IMR-90 (cell line): ENCODE measurements at regions not wholly inside any gene's neighbourhood (a gene's known extent, or its start where the extent isn't known, plus 50 kb on each side); places are given as distances from the start of the nearest gene placed in this dataset.
A peak's percentile ranks its signal among the peaks of the same experiment; 100 is the strongest.

ENCODE experiments used
- ATAC-seq: fragments of 200-7000 bp; cut with Tn5 transposase; 2 replicates; pipeline ENCODE4 v1.9.1; 2020; ENCODE audit warnings: low read depth, mild to moderate bottlenecking, moderate library complexity
- BruUV-seq: library from RNA; stranded (reverse); fragments of 400-500 nt; replicated peaks from 2 replicates; lab custom pipeline; 2021; lab: Mats Ljungman, UMichigan
- CTCF ChIA-PET: fragments of 300-600 bp; formaldehyde crosslinking; extraction: SDS; loops from one replicate; lab custom pipeline; 2021; ENCODE audit warnings: antibody characterized with exemption; lab: Yijun Ruan, JAX
- POLR2A ChIA-PET: fragments of 300-600 bp; sonication (Branson Sonifier 250); formaldehyde crosslinking; loops from one replicate; lab custom pipeline; 2022; ENCODE audit warnings: antibody characterized with exemption; ENCODE audit not compliant: unreplicated experiment; lab: Charles Lee
- DNase-seq: peaks from one replicate; pipeline ENCODE4 v3.0.0; 2013
- H2AFZ ChIP-seq: replicated peaks from 2 replicates; pipeline ENCODE3; 2013; ENCODE audit warnings: low read length, mild to moderate bottlenecking; ENCODE audit not compliant: poor library complexity
- H2AK5ac ChIP-seq: 2 replicates; pipeline ENCODE4 v1.6.1; 2013; ENCODE audit warnings: low read depth, low read length, inconsistent platforms
- H2AK9ac ChIP-seq: replicated peaks from 2 replicates; pipeline ENCODE3; 2013; ENCODE audit warnings: mild to moderate bottlenecking, low read depth, low read length, moderate library complexity; ENCODE audit not compliant: poor library complexity
- H2BK120ac ChIP-seq: 2 replicates; pipeline ENCODE4 v1.6.1; 2013; ENCODE audit warnings: low read depth, low read length, inconsistent platforms
- H2BK15ac ChIP-seq: 3 replicates; pipeline ENCODE4 v1.6.1; 2013; ENCODE audit warnings: low read depth, low read length, inconsistent platforms
- H2BK20ac ChIP-seq: 2 replicates; pipeline ENCODE4 v1.6.1; 2013; ENCODE audit warnings: low read depth, mild to moderate bottlenecking, inconsistent platforms, low read length, moderate library complexity
- H2BK5ac ChIP-seq: 2 replicates; pipeline ENCODE4 v1.6.1; 2013; ENCODE audit warnings: mild to moderate bottlenecking, low read depth, low read length, inconsistent platforms; ENCODE audit not compliant: poor library complexity, severe bottlenecking
- H3K14ac ChIP-seq: replicated peaks from 2 replicates; pipeline ENCODE4 v1.6.1; 2013; ENCODE audit warnings: low read depth, low read length, inconsistent platforms
- H3K18ac ChIP-seq: 2 replicates; pipeline ENCODE4 v1.6.1; 2013; ENCODE audit warnings: low read depth, low read length, control low read depth
- H3K23ac ChIP-seq: 2 replicates; pipeline ENCODE4 v1.6.1; 2013; ENCODE audit warnings: low read depth, low read length, inconsistent platforms
- H3K27ac ChIP-seq: 2 replicates; pipeline ENCODE4 v1.5.1; 2013; ENCODE audit warnings: mild to moderate bottlenecking, control low read depth, low read length; ENCODE audit not compliant: insufficient read depth
- H3K27me3 ChIP-seq: 2 replicates; pipeline ENCODE4 v1.6.1; 2013; ENCODE audit warnings: low read length; ENCODE audit not compliant: control insufficient read depth, insufficient read depth
- H3K36me3 ChIP-seq: 2 replicates; pipeline ENCODE4 v1.6.1; 2013; ENCODE audit warnings: low read length, mixed read lengths; ENCODE audit not compliant: control insufficient read depth, insufficient read depth
- H3K4ac ChIP-seq: 2 replicates; pipeline ENCODE4 v1.6.1; 2013; ENCODE audit warnings: low read depth, low read length, inconsistent platforms
- H3K4me1 ChIP-seq: 2 replicates; pipeline ENCODE4 v1.6.1; 2013; ENCODE audit warnings: low read length, mixed read lengths; ENCODE audit not compliant: control insufficient read depth, insufficient read depth
- H3K4me2 ChIP-seq: 2 replicates; pipeline ENCODE4 v1.6.1; 2013; ENCODE audit warnings: low read depth, mild to moderate bottlenecking, control low read depth, low read length, moderate library complexity
- H3K4me3 ChIP-seq: 2 replicates; pipeline ENCODE4 v1.5.1; 2013; ENCODE audit warnings: low read depth, mild to moderate bottlenecking, control low read depth, low read length, moderate library complexity; ENCODE audit not compliant: insufficient read depth
- H3K56ac ChIP-seq: 2 replicates; pipeline ENCODE4 v1.6.1; 2013; ENCODE audit warnings: low read length, inconsistent platforms; ENCODE audit not compliant: insufficient read depth; ENCODE audit errors: extremely low read depth
- H3K79me1 ChIP-seq, 2 experiments: 2 replicates each; pipeline ENCODE4 v1.6.1; 2013; ENCODE audit warnings: low read length in 2 of 2, inconsistent platforms in 1 of 2, low read depth in 1 of 2
- H3K9ac ChIP-seq: 2 replicates; pipeline ENCODE4 v1.6.1; 2013; ENCODE audit warnings: low read depth, low read length, control low read depth
- H3K9me1 ChIP-seq: 2 replicates; pipeline ENCODE4 v1.6.1; 2013; ENCODE audit warnings: low read length, inconsistent platforms; ENCODE audit not compliant: insufficient read depth
- H3K9me3 ChIP-seq: 2 replicates; pipeline ENCODE4 v1.6.1; 2013; ENCODE audit warnings: low read length; ENCODE audit not compliant: control insufficient read depth, insufficient read depth
- H4K20me1 ChIP-seq: 2 replicates; pipeline ENCODE4 v1.6.1; 2013; ENCODE audit warnings: low read length, inconsistent platforms; ENCODE audit not compliant: insufficient read depth
- H4K5ac ChIP-seq: 2 replicates; pipeline ENCODE4 v1.6.1; 2013; ENCODE audit warnings: mild to moderate bottlenecking, low read depth, low read length, control low read depth
- H4K8ac ChIP-seq, 2 experiments: 2 replicates each; pipeline ENCODE4 v1.6.1; 2013; ENCODE audit warnings: low read depth in 2 of 2, low read length in 2 of 2, control low read depth in 1 of 2, inconsistent platforms in 1 of 2
- H4K91ac ChIP-seq: 2 replicates; pipeline ENCODE4 v1.6.1; 2013; ENCODE audit warnings: low read depth, low read length, inconsistent platforms; ENCODE audit not compliant: insufficient read depth
- BHLHE40 ChIP-seq: fragments of 150-350 bp; IDR thresholded peaks from 2 replicates; pipeline ENCODE4 v1.6.1; 2016; ENCODE audit warnings: mild to moderate bottlenecking, low read depth, low read length
- CHD1 ChIP-seq: IDR thresholded peaks from 2 replicates; pipeline ENCODE4 v1.6.1; 2012; ENCODE audit warnings: low read depth, low read length, improper control_type of control experiment
- ELK1 ChIP-seq: fragments of 150-350 bp; IDR thresholded peaks from 2 replicates; pipeline ENCODE4 v1.6.1; 2016; ENCODE audit warnings: low read depth, mild to moderate bottlenecking, low read length, moderate library complexity, borderline replicate concordance
- FOS ChIP-seq: fragments of 150-350 bp; IDR thresholded peaks from 2 replicates; pipeline ENCODE4 v1.6.1; 2016; ENCODE audit warnings: low read depth, low read length
- MAFK ChIP-seq: IDR thresholded peaks from 2 replicates; pipeline ENCODE4 v1.6.1; 2012; ENCODE audit warnings: low read depth, low read length, improper control_type of control experiment
- MAZ ChIP-seq: IDR thresholded peaks from 2 replicates; pipeline ENCODE4 v1.6.1; 2012; ENCODE audit warnings: low read depth, mild to moderate bottlenecking, low read length, improper control_type of control experiment, moderate library complexity, borderline replicate concordance
- WGBS, 2 experiments: methylation state at CpG; one replicate each; pipeline versions ENCODE4 v1.1.5 to v1.1.7; 2013; ENCODE audit warnings: missing lambda C conversion rate in 2 of 2; ENCODE audit not compliant: insufficient read length in 1 of 2; ENCODE audit errors: extremely low coverage in 2 of 2; 5-methylcytosine and 5-hydroxymethylcytosine counted together
- dilution Hi-C: fragments of 300-500 bp; cut with HindIII; formaldehyde crosslinking; loops from one replicate; pipeline ENCODE4 v1.14.3; 2018; ENCODE audit warnings: low sequenced_read_pairs; ENCODE audit not compliant: unreplicated experiment
- in situ Hi-C: fragments of 300-500 bp; cut with MboI; formaldehyde crosslinking; loops from 3 replicates; pipeline ENCODE4 v1.14.3; 2019; ENCODE audit warnings: low sequenced_read_pairs, inconsistent platforms, mixed read lengths
- intact Hi-C: fragments of 100-400 bp; cut with micrococcal nuclease; formaldehyde crosslinking; loops from 2 replicates; pipeline ENCODE4 v1.10.0; 2022
- TF ChIP-seq, protein P1 (sequence below): fragments of 150-350 bp; IDR thresholded peaks from 2 replicates; pipeline ENCODE4 v1.6.1; 2017; ENCODE audit warnings: mild to moderate bottlenecking, antibody characterized with exemption, low read length, low read depth

DNA sequence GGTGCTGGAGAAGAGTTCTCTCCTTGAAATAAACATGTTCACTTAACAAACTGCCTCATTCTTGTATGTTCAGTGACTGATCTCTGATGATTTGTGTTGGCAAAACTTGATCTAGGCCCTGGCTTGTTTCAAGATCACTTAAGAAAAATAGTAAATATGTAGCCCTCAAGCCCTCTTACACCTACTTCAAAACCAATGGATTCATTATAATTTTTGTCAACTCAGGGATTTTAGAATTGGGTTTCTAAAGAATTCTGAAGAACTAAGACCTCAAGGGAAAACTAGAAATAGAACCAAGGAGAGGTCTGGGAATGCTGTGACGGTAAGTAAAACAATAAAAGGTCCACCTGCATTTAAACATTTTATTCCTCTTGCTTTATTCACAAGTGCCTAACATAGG, 1731.6 kb upstream of the CELF4 start:
- H3K27ac ChIP-seq = no peak overlapping the region
- H3K4me2 ChIP-seq = no peak overlapping the region
- no peak overlapping the region for H3K4ac ChIP-seq
- ATAC-seq (no peak), DNase-seq (no peak)
- no peaks in the 10 kb centered on the region for H4K20me1 ChIP-seq
- H3K9ac ChIP-seq = no peak overlapping the region
- no peak overlapping the region for H4K8ac ChIP-seq
- no peak overlapping the region for H3K14ac ChIP-seq
- H4K91ac ChIP-seq = no peak overlapping the region
- no peak overlapping the region for H3K56ac ChIP-seq
- H3K79me1 ChIP-seq = no peaks in the 10 kb centered on the region
- H3K27me3 ChIP-seq = no peaks in the 10 kb centered on the region
- POLR2A ChIA-PET = no interaction called here
- intact Hi-C loops = no loop called here
- H2AFZ ChIP-seq = no peak overlapping the region
- no peaks in the 10 kb centered on the region for H3K4me1 ChIP-seq
- no peaks in the 10 kb centered on the region for H3K9me3 ChIP-seq
- H2BK120ac ChIP-seq = no peak overlapping the region
- H2BK5ac ChIP-seq = no peak overlapping the region
- no peak overlapping the region for H2AK5ac ChIP-seq
- no peak for TF ChIP-seq FOS
- no peak for TF ChIP-seq BHLHE40
- TF ChIP-seq ELK1 = no peak
- TF ChIP-seq, protein P1, sequence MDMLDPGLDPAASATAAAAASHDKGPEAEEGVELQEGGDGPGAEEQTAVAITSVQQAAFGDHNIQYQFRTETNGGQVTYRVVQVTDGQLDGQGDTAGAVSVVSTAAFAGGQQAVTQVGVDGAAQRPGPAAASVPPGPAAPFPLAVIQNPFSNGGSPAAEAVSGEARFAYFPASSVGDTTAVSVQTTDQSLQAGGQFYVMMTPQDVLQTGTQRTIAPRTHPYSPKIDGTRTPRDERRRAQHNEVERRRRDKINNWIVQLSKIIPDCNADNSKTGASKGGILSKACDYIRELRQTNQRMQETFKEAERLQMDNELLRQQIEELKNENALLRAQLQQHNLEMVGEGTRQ = no peak
- no peak for TF ChIP-seq CHD1
- TF ChIP-seq MAZ = no peak
- TF ChIP-seq MAFK = peak; percentile 83
- no peaks in the 10 kb centered on the region for H3K36me3 ChIP-seq
- WGBS, 2 experiments = no CpG with 5 or more reads among the region's 1 CpG
- no peak overlapping the region for H3K23ac ChIP-seq
- H3K9me1 ChIP-seq = no peaks in the 10 kb centered on the region
- H2BK20ac ChIP-seq = no peak overlapping the region
- in situ Hi-C loops = no loop called here
- H3K4me3 ChIP-seq = no peak overlapping the region
- no peak overlapping the region for H4K5ac ChIP-seq
- CTCF ChIA-PET = no interaction called here
- dilution Hi-C loops = no loop called here
- no peak overlapping the region for H2AK9ac ChIP-seq
- no TSS peak for BruUV-seq
- no peak overlapping the region for H3K18ac ChIP-seq
- H2BK15ac ChIP-seq = no peak overlapping the region
